Body of pancreas (tissue), 4 donors: ENCODE measurements at regions not wholly inside any gene's neighbourhood (a gene's known extent, or its start where the extent isn't known, plus 50 kb on each side); places are given as distances from the start of the nearest gene placed in this dataset.

ENCODE experiments used
- ATAC-seq: fragments of 150-250 bp; one replicate; pipeline ENCODE4 v1.9.1; 2016
- DNase-seq, 4 donors: peaks; one replicate each; pipeline ENCODE4 v3.0.0-alpha.2; 2019
- H3K27ac ChIP-seq, 4 donors: fragments of 200-600 bp; sonication (generic); 1 replicate in 3 of 4; 2 replicates in 1 of 4; pipeline versions ENCODE4 v1.5.1 to v1.6.1; 2016 to 2019; ENCODE audit warnings: mild to moderate bottlenecking in 1 of 4, mixed read lengths in 1 of 4, moderate library complexity in 1 of 4
- H3K27me3 ChIP-seq, 2 donors: fragments of 200-600 bp; sonication (generic); one replicate each; pipeline ENCODE4 v1.6.0; 2016; ENCODE audit warnings: mild to moderate bottlenecking in 1 of 2
- H3K36me3 ChIP-seq, 2 donors: fragments of 200-600 bp; sonication (generic); replicated peaks in 1 of 2; 2 replicates each; pipeline ENCODE4 v1.5.1; 2016; ENCODE audit warnings: low read depth in 2 of 2; ENCODE audit not compliant: insufficient read depth in 1 of 2
- H3K4me1 ChIP-seq: fragments of 200-600 bp; sonication (generic); one replicate; pipeline ENCODE4 v1.6.0; 2016
- H3K4me3 ChIP-seq, 2 donors: fragments of 200-600 bp; sonication (generic); 1 replicate in 1 of 2; 2 replicates in 1 of 2; pipeline ENCODE4 v1.5.1; 2016 to 2019
- H3K9me3 ChIP-seq, 3 donors: fragments of 200-600 bp; sonication (generic); 1 replicate in 2 of 3; 2 replicates in 1 of 3; pipeline ENCODE4 v1.5.1; 2016
- CTCF ChIP-seq, 7 experiments: fragments of 450-650 bp in 4 of 7; fragments of 200-600 bp in 3 of 7; sonication (generic) in 3 of 7; IDR thresholded peaks; one replicate each; pipeline ENCODE4 v1.5.1; 2016 to 2019; ENCODE audit warnings: antibody characterized with exemption in 7 of 7
- POLR2A ChIP-seq, 3 donors: fragments of 450-650 bp; IDR thresholded peaks; one replicate each; pipeline ENCODE4 v1.6.1; 2016; ENCODE audit warnings: antibody characterized with exemption in 3 of 3, mild to moderate bottlenecking in 2 of 3
- WGBS, 2 donors: methylation state at CpG; one replicate each; pipeline ENCODE4 v1.1.5; 2017; 5-methylcytosine and 5-hydroxymethylcytosine counted together
- intact Hi-C: fragments of 100-400 bp; cut with DNase I; formaldehyde crosslinking; loops from one replicate; pipeline ENCODE4 v1.15.1; 2023

GRCh38 chr13:60282186-60282585, 114.8 kb upstream of the TDRD3 start:
- 25 to 30% methylated on average over 2 of the region's 2 CpGs for WGBS, 2 donors

GRCh38 chr13:60282708-60283107, 114.3 kb upstream of the TDRD3 start:
- intact Hi-C loops: no loop called here
- H3K4me3 ChIP-seq: no peak overlapping the region
- H3K27me3 ChIP-seq: no peaks in the 10 kb centered on the region
- H3K36me3 ChIP-seq: no peaks in the 10 kb centered on the region
- WGBS, 2 donors: 58 to 88% methylated on average over 1 of the region's 1 CpG
- no peaks in the 10 kb centered on the region for H3K4me1 ChIP-seq
- no peak overlapping the region for H3K27ac ChIP-seq
- TF ChIP-seq CTCF (IDR thresholded peaks at IDR 0.05) (no peak), POLR2A (IDR thresholded peaks at IDR 0.05) (no peak)
- DNase-seq (no peak), ATAC-seq (peak; percentile 27)
- no peaks in the 10 kb centered on the region for H3K9me3 ChIP-seq

More at GRCh38 chr13:60282186-60282585, 114.8 kb upstream of the TDRD3 start:
- TF ChIP-seq CTCF (IDR thresholded peaks at IDR 0.05): no peak
- TF ChIP-seq POLR2A (IDR thresholded peaks at IDR 0.05): no peak
- intact Hi-C loops: no loop called here
- no peaks in the 10 kb centered on the region for H3K4me1 ChIP-seq
- H3K36me3 ChIP-seq: no peaks in the 10 kb centered on the region
- no peak overlapping the region for H3K27ac ChIP-seq
- no peaks in the 10 kb centered on the region for H3K9me3 ChIP-seq
- H3K27me3 ChIP-seq: no peaks in the 10 kb centered on the region
- no peak for ATAC-seq
- no peak for DNase-seq
- H3K4me3 ChIP-seq: no peak overlapping the region

- ATAC-seq (no peak), DNase-seq (no peak)
- intact Hi-C loops: no loop called here
- Histone ChIP-seq H3K27ac (no peak overlapping the region), H3K36me3 (no peaks in the 10 kb centered on the region), H3K27me3 (no peaks in the 10 kb centered on the region), H3K4me3 (no peak overlapping the region), H3K4me1 (no peaks in the 10 kb centered on the region), H3K9me3 (no peaks in the 10 kb centered on the region)
- WGBS, 2 donors: 88 to 94% methylated on average over 10 of the region's 10 CpGs
- no peak for TF ChIP-seq CTCF (IDR thresholded peaks at IDR 0.05)
- TF ChIP-seq POLR2A (IDR thresholded peaks at IDR 0.05): no peak
Observed at GRCh38 chr13:60286707-60287106, 110.3 kb upstream of the TDRD3 start.

GRCh38 chr13:60288569-60288968, 108.5 kb upstream of the TDRD3 start:
- 79 to 80% methylated on average over 6 of the region's 6 CpGs for WGBS, 2 donors
- H3K27ac ChIP-seq: no peak overlapping the region
- ATAC-seq (no peak), DNase-seq (no peak)
- H3K4me3 ChIP-seq: no peak overlapping the region
- intact Hi-C loops: no loop called here
- TF ChIP-seq CTCF (IDR thresholded peaks at IDR 0.05) (no peak), POLR2A (IDR thresholded peaks at IDR 0.05) (no peak)
- H3K4me1 ChIP-seq: no peaks in the 10 kb centered on the region
- no peaks in the 10 kb centered on the region for H3K27me3 ChIP-seq
- H3K36me3 ChIP-seq: no peaks in the 10 kb centered on the region
- H3K9me3 ChIP-seq: no peaks in the 10 kb centered on the region

- H3K36me3 ChIP-seq: no peaks in the 10 kb centered on the region
- no peak overlapping the region for H3K4me3 ChIP-seq
- TF ChIP-seq POLR2A (IDR thresholded peaks at IDR 0.05): no peak
- TF ChIP-seq CTCF (IDR thresholded peaks at IDR 0.05): no peak
- H3K9me3 ChIP-seq: no peaks in the 10 kb centered on the region
- ATAC-seq (no peak), DNase-seq (no peak)
- WGBS, 2 donors: 63 to 74% methylated on average over 7 of the region's 7 CpGs
- no peaks in the 10 kb centered on the region for H3K27me3 ChIP-seq
- no peaks in the 10 kb centered on the region for H3K4me1 ChIP-seq
- H3K27ac ChIP-seq: no peak overlapping the region
- intact Hi-C loops: no loop called here
Observed at GRCh38 chr13:60303166-60303565, 93.9 kb upstream of the TDRD3 start.
